Activated T-cell treated with anti-CD3 and anti-CD28 coated beads for 4 hours (primary cell): ENCODE measurements at regions not wholly inside any gene's neighbourhood (a gene's known extent, or its start where the extent isn't known, plus 50 kb on each side); places are given as distances from the start of the nearest gene placed in this dataset.
"Not testable (repeated sequence)": the region's sequence is repeated elsewhere in the genome, so short reads cannot be mapped to it uniquely, and the experiment has no call there.

Experiments
- DNase-seq: peaks from one replicate; pipeline ENCODE4 v3.0.0-alpha.2; 2020

DNA sequence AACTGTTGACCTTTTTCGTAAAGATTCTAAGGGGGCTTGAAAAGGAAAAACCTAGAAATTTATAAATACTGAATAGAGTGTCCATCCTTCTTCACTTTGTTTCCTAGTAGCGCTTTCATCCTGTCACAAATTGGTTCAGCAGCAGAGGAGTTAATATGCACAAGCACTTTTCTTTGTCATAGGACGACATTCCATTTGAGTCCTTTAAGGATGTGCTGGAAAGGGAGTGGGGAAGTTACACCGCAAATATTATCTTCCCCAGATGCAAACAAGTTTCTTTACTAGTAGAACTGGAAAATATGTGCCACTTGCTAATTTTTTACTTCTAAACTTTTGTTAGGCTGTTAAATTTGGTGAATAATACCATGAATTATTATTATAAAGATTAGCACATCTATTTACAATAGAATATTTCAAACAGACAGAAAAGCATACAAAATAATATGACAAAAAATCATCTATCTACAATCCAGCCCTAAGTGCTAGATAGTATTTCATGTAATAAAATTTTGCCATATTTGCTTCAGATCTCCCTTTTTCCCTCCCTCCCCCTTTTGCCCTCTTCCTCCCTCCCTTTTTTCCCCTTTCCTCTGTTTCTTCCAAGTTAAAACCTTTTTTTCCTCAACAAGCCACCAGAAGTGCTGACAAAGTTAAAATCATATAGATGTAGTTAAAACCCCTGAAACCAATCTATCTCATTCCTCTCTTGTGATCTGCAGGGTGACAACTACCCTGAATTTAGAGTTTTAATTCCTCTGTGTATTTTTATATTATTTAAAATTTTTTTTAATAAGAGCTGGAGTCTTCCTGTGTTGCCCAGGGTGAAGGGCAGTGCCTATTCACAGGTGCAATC lies 50.5 kb upstream of the MAP4K3 start:
- no peak for DNase-seq

GRCh38 chr2:39488450-39488849 lies 51.4 kb upstream of the MAP4K3 start:
- no peak for DNase-seq

DNA sequence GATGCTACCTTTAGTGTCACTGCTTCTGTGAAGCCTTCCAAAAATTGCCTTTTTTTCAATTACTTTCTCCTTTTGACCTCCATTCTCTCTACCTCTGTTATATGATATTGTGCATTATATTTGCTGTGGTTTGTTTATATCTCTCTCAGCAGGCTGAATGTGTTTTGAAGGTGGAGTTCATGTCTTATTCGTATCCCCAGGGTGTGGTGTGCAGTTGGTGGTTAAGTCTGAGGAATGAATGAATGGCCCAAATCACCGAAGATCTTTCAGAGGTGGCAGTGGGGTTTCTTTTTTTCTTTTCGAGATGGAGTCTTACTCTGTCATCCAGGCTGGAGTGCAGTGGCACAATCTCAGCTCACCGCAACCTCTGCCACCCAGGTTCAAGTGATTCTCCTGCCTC lies 53.5 kb upstream of the MAP4K3 start:
- no peak for DNase-seq

GRCh38 chr2:39491653-39492052 lies 54.6 kb upstream of the MAP4K3 start:
- no peak for DNase-seq

DNA sequence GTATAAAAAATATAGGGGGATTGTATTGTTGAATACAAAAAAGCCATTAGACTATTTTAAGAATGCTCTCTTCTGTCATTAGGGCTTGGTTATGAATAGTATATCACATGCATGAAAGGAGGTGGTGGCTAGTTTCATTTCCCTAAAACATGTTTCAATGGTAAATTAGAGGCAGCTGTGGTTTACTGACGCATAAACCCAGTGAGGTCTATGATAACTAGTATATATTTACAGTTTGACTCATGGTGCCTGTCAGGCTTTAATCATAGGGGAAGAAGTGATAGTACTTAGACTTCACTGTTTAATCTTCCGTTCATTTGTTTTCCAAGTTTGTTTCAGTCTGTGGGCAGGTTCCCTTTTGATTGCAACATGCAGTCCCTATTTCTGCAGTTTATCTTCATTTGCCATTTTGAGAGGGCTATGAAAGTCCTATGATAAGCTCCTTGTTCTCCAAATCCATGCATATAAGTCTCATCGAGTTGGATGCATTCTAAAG lies 55.1 kb upstream of the MAP4K3 start:
- DNase-seq = no peak

DNA sequence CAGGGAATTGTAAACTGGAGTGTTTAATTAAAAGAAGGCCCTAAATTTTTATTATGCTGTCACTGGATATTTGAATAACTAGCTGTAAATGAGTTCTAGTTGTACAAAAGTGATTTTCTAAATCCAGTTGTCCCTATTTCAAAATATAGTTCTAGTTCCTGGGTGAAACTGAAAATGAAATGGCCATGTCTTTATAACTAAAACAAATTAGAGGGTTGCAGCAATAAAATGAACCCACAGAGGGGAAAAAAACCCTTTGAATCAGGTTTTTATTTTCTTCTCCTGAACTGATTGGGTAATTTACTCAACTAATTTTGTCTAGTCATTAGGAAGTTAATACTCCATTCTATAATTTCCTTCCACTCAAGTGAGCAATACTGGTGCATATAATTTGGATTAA lies 55.6 kb upstream of the MAP4K3 start:
- no peak for DNase-seq

DNA sequence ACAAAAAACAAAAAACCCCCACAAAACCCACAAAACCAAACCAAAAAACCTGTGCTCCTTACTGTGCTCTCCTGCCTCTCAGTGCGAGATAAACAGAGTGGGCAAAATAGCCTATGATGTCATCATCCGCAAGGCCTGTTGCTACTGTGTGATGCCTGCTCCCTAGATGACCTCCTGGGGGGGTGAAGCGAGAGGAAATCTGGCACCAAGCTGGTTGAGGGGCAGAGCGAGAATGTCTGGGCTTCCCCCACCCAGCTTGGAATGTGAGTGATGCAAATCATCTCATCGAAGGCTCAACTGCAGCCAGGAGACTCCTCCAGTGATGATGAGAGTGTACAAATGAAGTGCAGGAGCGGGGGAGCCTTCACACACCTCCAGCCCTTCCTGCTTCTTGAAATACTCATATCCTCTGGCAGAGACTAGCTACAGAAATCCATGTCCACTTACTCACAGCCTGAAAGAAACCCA lies 57.7 kb upstream of the MAP4K3 start:
- no peak for DNase-seq

DNA sequence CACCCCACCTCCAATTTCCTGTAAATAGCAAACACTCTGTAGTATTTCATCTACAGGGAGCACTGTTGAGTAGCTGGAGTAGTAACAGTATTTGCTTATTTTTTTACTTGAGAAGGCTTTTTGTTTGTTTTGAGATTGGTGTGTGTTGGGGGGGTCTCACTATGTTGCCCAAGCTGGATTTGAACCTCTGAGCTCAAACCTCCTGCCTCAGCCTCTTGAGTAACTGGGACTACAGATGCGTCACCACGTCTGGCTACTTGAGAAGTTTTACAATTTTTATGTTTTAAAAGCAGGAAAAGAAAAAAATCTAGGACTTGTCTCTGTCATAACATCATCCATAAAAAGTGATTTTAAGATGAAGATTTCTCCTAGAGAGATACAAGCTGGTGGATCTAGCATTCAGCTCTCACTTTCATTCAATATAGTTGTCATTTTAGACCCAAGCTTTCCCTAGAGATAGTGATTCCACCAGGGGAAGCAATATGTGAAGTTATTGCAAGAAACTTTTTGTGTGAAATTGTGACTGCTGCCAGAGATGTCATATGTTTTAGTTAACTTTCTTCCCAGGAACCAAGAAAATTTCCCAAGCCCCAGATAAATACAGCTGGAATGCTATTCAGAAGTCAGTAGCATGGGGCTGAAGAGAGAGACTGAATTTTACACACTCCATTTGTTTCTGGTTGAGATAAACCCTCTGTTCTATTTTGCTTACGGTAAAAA lies 60.2 kb upstream of the MAP4K3 start:
- DNase-seq = no peak

DNA sequence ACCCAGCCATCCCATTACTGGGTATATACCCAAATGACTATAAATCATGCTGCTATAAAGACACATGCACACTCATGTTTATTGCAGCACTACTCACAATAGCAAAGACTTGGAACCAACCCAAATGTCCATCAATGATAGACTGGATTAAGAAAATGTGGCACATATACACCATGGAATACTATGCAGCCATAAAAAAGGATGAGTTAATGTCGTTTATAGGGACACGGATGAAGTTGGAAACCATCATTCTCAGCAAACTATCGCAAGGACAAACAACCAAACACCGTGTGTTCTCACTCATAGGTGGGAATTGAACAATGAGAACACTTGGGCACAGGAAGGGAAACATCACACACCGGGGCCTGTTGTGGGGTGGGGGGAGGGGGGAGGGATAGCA lies 61.1 kb upstream of the MAP4K3 start:
- DNase-seq = not testable (repeated sequence)

DNA sequence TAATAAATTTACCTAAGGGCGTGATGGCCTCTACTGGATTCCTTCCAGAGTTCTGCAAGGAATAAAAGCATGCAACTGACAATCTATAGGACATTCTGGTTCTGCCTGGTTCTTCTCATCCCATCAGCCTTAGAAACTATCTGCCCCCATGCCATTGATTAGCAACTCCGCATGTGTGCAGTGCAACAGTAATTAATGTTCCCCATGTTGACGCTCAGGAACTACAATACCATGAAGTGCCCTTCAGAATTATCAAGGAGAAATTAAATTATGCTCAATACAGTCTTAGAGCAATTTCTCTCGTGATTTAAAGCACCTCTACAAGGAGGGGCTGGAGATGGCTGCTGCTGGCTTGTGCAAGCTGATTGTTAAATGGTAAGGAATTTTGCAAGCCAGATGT lies 61.7 kb upstream of the MAP4K3 start:
- no peak for DNase-seq

DNA sequence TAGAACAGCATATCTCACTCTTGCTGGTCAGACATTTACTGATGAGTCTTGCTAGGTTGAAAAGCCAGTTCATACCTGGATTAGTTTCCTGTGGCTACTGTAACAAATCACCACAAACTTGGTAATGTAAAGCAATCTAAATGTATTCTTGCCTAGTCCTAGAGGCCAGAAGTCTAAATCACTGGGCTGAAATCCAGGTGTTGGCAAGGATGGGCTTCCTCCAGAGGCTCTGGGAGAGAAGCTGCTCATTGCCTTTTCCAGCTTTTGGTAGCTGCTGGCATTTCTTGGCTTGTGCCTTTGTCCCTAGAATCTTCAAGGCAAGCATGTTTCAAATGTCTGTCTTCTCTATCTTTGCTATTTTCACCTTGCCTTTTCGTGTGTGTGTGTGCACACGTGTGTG lies 62.3 kb upstream of the MAP4K3 start:
- DNase-seq = no peak

GRCh38 chr2:39501412-39501811 lies 64.3 kb upstream of the MAP4K3 start:
- no peak for DNase-seq

DNA sequence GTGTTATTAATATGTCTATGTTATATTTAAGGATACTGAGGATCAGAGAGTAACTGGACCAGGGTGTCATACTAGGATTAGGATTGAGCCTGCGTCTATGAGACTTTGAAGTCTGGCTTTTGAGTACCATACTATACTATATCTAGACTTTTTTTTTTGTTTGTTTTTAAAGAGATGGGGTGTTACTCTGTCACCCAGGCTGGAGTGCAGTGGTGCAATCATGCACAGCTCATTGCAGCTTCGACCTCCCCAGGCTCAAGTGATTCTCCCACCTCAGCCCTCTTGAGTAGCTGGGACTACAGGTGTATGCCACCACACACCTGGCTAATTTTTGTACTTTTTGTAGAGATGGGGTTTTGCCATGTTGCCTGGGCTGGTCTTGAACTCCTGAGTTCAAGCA lies 66.2 kb upstream of the MAP4K3 start:
- DNase-seq = no peak

DNA sequence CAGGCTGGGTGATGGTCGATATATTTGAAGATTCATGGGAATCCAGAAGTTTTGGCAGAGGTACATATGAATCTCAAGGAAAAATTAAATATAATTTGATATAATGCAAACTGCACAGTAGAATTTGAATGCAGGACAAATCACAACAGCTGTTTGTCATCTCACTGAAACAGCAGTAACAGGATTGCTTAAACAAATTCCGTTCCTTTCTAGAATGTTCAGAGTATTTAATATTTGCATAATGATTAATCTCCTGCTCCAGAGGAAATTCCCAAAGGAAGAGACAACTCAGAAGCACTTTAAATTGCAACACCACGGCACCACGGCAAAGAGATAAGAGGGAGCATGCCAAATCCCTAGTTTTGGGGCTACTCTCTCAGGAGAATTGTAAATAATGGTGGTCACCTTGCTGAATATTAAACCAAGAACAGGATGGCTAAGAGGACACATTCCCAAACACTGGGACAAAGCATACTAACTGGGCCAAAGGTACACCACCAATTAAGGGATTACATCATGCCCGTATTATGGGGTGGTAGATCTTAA lies 67.8 kb upstream of the MAP4K3 start:
- no peak for DNase-seq

- no peak for DNase-seq
Measured at GRCh38 chr2:39506215-39506614, 69.1 kb upstream of the MAP4K3 start.

DNA sequence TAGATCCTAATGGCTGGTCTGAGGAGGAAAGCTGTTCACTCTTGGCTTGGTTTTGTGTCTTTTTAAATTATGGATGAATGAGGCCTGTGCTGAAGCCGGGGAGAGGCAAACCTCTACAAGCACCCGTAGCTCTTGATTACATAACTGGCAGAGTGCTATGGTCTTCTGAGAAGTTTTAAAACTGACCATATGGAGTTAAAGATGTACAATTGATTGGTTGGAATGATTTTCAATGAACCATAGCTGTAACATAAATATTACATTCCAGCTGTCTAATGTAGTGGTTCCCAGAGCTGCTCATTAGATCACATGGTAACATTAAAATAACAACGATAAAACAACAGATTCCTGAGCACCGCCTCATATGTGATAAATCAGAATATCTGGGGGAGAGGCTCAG lies 71.1 kb upstream of the MAP4K3 start:
- no peak for DNase-seq

DNA sequence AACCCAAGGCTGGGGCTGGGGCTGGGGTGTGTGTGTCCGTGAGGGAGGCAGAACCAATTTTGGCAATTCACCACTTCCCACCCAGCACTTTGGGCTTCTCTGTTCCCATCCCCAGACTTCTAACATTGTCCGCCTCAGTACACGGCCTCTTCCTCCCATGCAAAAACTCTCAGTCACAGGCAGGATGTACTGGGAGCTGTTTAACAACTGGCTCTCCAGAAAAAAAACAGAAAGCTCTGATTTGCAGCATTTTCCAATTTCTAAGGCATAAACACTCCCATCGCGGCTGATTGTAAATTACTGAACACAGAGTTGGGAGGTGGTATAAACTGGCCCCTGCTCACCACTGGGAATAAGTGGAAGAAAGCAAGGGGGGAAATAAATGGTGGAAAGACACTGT lies 73.1 kb upstream of the MAP4K3 start:
- DNase-seq = no peak

- DNase-seq = no peak
Measured at GRCh38 chr2:39511219-39511604, 74.1 kb upstream of the MAP4K3 start.

DNA sequence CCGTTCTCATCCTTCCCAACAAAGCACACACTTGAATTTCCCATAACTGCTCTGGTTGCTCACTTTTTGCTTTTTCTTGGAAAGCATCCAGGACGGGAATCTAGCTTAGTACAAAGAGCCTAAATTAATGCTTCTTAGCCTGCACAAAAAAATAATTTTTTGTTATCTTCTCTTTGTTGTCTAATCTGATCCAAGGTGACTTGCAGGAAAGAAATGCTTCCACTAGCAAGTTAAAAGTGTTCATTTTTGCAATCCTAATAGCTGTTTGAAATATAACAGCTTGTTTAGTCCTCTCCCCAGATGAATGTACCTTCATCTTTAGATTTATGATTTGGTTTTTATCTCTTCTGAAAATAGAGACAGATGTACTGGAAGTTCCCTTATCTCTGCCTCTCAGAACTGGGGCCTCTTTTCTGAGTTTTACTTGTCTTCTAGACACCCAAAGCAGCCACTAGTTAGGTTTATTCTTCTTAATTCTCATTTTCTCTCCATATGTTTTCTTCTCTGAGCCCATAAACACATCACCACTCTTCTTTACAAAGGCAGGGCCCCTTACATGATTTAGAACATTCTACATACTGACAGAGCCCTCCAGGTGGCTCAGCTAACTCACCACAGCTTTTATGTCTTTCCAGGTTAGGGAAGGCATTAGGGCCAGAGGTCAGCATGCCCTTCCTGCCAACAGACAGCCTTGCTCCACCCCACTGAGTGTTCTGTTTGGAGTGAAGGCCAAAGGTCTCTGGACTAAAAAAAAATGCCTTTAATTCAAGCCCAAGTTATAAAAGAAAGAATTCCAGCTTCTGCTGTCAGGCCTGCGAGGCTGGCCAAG lies 74.7 kb upstream of the MAP4K3 start:
- no peak for DNase-seq

GRCh38 chr2:39512434-39512935 lies 75.4 kb upstream of the MAP4K3 start:
- no peak for DNase-seq

GRCh38 chr2:39512941-39513340 lies 75.9 kb upstream of the MAP4K3 start:
- DNase-seq = no peak

DNA sequence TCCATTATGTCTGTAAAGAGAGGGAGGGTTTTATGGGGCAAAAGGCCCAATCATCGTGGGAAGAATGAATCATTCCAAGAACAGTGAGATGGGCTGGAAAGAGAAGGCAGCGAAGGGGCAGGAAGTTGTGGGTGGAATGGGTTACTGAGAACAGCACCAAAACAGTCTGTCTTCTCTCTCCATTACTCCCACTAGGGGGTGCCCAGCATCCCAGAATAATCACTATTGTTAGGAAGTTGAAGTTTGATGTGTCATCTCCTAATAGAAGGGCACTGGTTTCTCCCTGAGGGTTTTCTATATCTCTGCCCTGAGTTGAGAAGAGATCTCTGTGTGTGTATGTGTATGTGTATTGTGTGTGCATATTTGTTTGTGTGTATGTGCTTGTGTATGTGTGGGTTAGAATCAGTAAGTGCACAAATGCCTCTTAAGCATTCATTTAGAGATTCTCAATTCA lies 76.6 kb upstream of the MAP4K3 start:
- DNase-seq = peak; percentile 36

DNA sequence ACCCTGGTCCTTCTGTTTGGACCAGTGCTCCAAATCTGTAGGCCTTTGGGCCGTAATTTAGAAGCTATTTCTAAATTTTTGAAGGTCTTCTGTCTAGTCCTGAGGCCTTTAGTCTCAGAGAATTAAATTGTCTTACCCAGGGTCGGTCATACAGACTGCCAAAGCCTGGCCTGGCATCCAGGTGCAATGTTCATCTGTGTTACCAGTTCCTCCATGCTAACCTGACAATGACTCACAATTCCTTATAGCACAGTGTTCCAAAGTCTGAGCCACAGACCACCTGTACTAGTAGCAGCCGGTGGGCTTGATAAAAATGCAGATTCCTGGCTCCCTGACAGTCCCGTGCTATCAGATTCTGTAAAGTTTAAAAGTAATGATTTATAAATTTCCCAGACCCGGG lies 77.7 kb upstream of the MAP4K3 start:
- no peak for DNase-seq
